Fibroblast of villous mesenchyme (primary cell): ENCODE measurements at regions not wholly inside any gene's neighbourhood (a gene's known extent, or its start where the extent isn't known, plus 50 kb on each side); places are given as distances from the start of the nearest gene placed in this dataset.
"Not testable (repeated sequence)": the region's sequence is repeated elsewhere in the genome, so short reads cannot be mapped to it uniquely, and the experiment has no call there.

Experiments
- DNase-seq: peaks from one replicate; pipeline ENCODE4 v3.0.0-alpha.2; 2010; ENCODE audit warnings: low read depth
- H3K4me3 ChIP-seq: 2 replicates; pipeline ENCODE4 v1.5.1; 2011; ENCODE audit warnings: low read depth, mild to moderate bottlenecking, low read length
- CTCF ChIP-seq: IDR thresholded peaks from 2 replicates; pipeline ENCODE4 v1.5.1; 2012; ENCODE audit warnings: low read depth, mild to moderate bottlenecking, low read length; ENCODE audit not compliant: insufficient read depth

GRCh38 chr6:156593893-156594292 lies 183.3 kb upstream of the ARID1B start:
- no peak for DNase-seq
- no peak for TF ChIP-seq CTCF
- no peak overlapping the region for H3K4me3 ChIP-seq

DNA sequence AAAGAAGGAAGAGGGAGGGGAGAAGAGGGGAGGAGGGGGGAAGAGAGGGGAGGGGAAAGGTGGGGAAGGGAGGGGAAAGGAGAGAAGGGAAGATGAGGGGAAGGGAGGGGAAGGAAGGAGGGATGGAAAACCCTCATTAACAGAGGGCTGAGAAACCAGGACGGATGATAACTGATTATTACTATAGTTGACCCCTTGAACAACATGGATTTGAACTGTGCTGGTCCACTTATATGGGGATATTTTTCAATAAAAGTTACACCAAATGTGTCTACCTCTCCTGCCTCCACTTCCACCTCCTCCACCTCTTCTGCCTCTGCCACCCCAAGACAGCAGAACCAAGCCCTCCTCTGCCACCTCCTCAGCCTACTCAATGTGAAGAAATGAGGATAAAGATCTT lies 184.1 kb upstream of the ARID1B start:
- no peak for TF ChIP-seq CTCF
- no peak overlapping the region for H3K4me3 ChIP-seq
- DNase-seq: no peak

GRCh38 chr6:156590482-156590881 lies 186.7 kb upstream of the ARID1B start:
- no peak for DNase-seq
- TF ChIP-seq CTCF: no peak
- no peak overlapping the region for H3K4me3 ChIP-seq

DNA sequence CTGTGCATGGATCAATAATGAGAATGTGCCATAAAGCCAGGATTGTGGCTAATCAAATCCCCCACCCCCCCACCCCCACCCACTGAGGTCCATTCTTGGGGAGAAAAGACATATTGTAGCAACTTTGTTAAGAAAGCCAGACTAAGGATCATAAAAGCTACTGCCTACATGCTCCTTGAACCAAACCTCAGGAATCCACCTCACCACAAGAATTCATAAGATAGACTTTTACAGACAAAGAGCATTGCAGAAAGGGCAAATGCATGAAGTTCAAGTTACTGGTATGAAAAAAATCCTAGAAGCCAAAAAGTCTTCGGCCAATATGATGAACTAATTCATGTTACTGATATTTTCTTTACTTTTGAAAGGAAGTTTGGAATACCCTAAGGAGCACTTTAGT lies 187.9 kb upstream of the ARID1B start:
- H3K4me3 ChIP-seq: no peak overlapping the region
- DNase-seq: peak; percentile 75
- no peak for TF ChIP-seq CTCF

DNA sequence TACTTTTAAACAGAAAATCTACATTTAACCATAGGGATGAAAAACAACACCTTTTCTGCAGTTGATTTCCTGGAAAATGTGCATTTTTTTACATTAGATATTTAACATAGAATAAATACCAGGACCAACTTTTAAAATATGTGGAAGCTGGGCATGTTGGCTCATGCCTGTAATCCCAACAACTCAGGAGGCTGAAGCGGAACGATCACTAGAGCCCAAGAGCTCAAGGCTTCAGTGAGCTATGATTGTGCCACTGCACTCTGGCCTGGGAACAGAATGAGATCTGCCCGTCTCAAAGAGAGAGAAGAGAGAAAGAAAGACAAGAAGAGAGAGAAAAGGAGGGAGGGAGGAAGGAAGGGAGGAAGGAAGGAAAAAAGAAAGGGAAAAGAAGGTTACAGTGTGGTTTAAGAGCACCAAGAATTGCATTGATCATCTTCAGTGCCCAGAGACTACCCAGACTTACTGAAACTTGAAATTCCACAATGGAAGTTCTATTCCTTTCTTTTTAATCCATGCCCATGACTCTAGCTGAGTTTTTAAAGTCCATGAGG lies 189.4 kb upstream of the ARID1B start:
- H3K4me3 ChIP-seq: no peak overlapping the region
- no peak for DNase-seq
- no peak for TF ChIP-seq CTCF

- no peak overlapping the region for H3K4me3 ChIP-seq
- no peak for DNase-seq
- TF ChIP-seq CTCF: no peak
These were observed 190.1 kb upstream of the ARID1B start for GRCh38 chr6:156587071-156587470.

GRCh38 chr6:156585859-156586258 lies 191.3 kb upstream of the ARID1B start:
- no peak for DNase-seq
- H3K4me3 ChIP-seq: no peak overlapping the region
- TF ChIP-seq CTCF: no peak

DNA sequence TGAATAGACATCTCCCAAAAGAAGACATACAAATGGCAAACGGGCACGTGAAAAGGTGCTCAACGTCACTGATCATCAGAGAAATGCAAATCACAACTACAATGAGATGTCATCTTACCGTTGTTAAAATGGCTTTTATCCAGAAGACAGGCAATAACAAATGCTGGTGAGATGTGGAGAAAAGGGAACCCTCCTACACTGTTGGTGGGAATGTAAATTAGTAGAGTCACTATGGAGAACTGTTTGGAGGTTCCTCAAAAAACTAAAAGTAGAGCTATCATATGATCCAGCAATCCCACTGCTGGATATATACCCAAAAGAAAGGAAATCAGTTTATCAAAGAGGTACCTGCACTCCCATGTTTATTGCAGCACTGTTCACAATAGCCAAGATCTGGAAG lies 193.1 kb upstream of the ARID1B start:
- DNase-seq, H3K4me3 ChIP-seq: not testable (repeated sequence)
